ENCODE measurements at regions not wholly inside any gene's neighbourhood (a gene's known extent, or its start where the extent isn't known, plus 50 kb on each side); places are given as distances from the start of the nearest gene placed in this dataset.

DNA sequence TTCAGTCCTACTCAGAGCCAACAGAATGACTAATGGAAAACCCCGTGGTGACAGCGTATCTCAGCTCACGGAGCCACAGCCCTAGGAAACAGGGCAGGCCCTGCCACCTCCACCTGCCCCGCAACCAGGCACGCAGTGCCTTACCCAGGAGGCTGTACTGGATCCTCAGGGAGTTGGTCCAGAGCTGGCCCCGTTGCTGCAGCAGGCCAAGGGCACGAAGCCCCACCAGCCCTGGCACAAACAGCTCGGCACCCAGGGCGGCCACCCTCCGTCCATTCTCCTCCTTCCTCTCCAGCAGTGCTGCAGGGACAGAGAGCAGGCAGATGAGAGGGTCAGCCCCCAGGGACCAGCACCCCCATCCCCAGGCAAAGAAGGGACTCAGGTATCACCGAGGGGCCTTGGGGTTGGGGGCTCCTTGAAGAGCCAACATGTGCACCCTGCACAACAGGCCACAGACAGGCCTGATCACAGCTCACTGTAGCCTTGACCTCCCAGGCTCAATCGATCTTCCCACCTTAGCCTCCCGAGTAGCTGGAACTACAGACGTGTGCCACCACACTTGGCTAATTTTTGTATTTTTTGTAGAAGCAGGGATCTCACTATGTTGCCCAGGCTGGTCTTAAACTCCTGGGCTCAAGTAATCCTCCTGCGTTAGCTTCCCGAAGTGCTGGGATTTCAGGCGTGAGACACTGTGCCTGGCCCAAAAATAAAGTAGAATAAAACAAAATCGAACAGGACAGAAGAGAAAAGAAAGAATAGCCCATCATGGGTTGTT is 115.7 kb downstream of the RMI2 start:
- no peaks in the 10 kb centered on the region for H3K9me3 ChIP-seq (ENCODE audit: insufficient read depth, low read length)
- no peaks in the 10 kb centered on the region for H3K27me3 ChIP-seq (ENCODE audit: insufficient read depth, insufficient read length)
- no peak overlapping the region for H3K4me3 ChIP-seq (ENCODE audit: insufficient read length, low read depth)
- H3K4me1 ChIP-seq (ENCODE audit: insufficient read depth, insufficient read length): peaks cover 5% of the 10 kb centered on the region
- no peaks in the 10 kb centered on the region for H3K36me3 ChIP-seq (ENCODE audit: insufficient read depth, insufficient read length, low read length)
- no peak overlapping the region for H3K9ac ChIP-seq (ENCODE audit: insufficient read length, low read depth)
- TF ChIP-seq YY1 (IDR thresholded peaks at IDR 0.05; ENCODE audit: insufficient read depth, insufficient read length) (no peak), SUZ12 (IDR thresholded peaks at IDR 0.05; ENCODE audit: extremely low read depth, insufficient read depth, insufficient read length) (no peak), ZNF274 (IDR thresholded peaks at IDR 0.05; ENCODE audit: low read depth, low read length) (no peak)
- DNase-seq (ENCODE audit: low read depth, low spot score): no peak

DNA sequence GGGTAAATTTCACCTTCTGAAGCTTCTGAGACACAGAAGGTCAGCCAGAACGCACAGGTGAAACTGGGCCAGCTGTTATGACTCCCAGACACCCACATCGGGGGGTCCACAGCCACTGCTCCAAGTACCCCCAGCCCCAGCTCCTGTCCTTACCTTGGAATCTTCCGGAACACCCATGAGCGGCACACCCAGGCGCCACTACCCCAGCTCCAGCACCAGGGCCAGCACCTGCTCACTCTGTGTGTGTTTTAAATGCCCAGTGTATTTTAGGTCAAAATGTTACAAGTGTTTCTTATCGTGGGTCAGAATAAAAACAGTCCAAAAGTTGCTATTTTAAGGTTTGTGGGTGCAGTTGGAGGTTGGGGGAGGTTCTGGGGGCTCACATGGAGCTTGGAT is 116.3 kb downstream of the RMI2 start:
- TF ChIP-seq YY1 (IDR thresholded peaks at IDR 0.05; ENCODE audit: insufficient read depth, insufficient read length): no peak
- no peak for TF ChIP-seq SUZ12 (IDR thresholded peaks at IDR 0.05; ENCODE audit: extremely low read depth, insufficient read depth, insufficient read length)
- TF ChIP-seq ZNF274 (IDR thresholded peaks at IDR 0.05; ENCODE audit: low read depth, low read length): no peak
- Histone ChIP-seq H3K36me3 (ENCODE audit: insufficient read depth, insufficient read length, low read length) (no peaks in the 10 kb centered on the region), H3K27me3 (ENCODE audit: insufficient read depth, insufficient read length) (no peaks in the 10 kb centered on the region)

DNA sequence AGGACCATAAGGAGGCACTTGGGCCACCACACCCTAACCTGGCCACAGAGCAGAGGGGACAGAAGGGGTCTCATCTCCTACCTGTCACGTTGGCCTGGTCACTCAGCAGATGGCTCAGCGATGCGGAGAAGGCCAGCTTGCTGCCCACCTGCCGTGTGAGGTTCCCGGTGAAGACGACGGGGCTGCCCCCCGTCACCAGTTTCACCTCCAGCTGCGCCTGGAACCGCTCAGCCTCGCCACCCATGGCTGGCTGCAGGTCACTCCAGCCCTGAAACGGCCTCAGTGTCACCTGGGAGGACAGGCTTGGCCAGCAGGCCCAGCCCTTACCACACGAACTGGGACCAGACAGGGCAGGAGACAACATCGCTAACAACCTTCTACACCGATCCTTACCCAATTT is 116.8 kb downstream of the RMI2 start:
- DNase-seq (ENCODE audit: low read depth, low spot score): no peak
- Histone ChIP-seq H3K9ac (ENCODE audit: insufficient read length, low read depth) (no peak overlapping the region), H3K36me3 (ENCODE audit: insufficient read depth, insufficient read length, low read length) (no peaks in the 10 kb centered on the region), H3K9me3 (ENCODE audit: insufficient read depth, low read length) (no peaks in the 10 kb centered on the region), H3K4me1 (ENCODE audit: insufficient read depth, insufficient read length) (no peaks in the 10 kb centered on the region), H3K27me3 (ENCODE audit: insufficient read depth, insufficient read length) (no peaks in the 10 kb centered on the region), H3K4me3 (ENCODE audit: insufficient read length, low read depth) (no peak overlapping the region)
- TF ChIP-seq ZNF274 (IDR thresholded peaks at IDR 0.05; ENCODE audit: low read depth, low read length): no peak
- no peak for TF ChIP-seq SUZ12 (IDR thresholded peaks at IDR 0.05; ENCODE audit: extremely low read depth, insufficient read depth, insufficient read length)
- no peak for TF ChIP-seq YY1 (IDR thresholded peaks at IDR 0.05; ENCODE audit: insufficient read depth, insufficient read length)

More for the DNA sequence above, 116.3 kb downstream of the RMI2 start:
- no peak for DNase-seq (ENCODE audit: low read depth, low spot score)
- Histone ChIP-seq H3K9ac (ENCODE audit: insufficient read length, low read depth) (no peak overlapping the region), H3K4me1 (ENCODE audit: insufficient read depth, insufficient read length) (peaks cover 4% of the 10 kb centered on the region), H3K4me3 (ENCODE audit: insufficient read length, low read depth) (no peak overlapping the region), H3K9me3 (ENCODE audit: insufficient read depth, low read length) (no peaks in the 10 kb centered on the region)

DNA sequence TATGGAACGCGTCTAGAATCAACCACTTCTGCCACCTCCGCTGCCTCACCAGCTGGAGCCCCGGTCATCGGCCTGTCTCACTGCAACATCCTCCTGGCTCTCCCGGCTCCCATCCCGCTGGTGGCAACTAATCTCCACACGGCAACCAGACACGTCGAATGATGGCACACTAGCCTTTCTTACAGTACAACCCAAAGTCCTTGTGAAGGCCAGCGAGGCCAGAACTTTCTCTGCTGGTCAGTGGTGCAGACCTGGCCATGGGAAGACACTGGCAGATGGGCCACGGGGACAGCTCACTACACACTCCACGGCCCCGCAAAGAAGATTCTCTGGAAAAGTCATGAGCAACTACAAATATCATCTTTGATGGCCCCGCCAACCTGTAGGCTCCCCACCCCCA is 117.6 kb downstream of the RMI2 start:
- H3K36me3 ChIP-seq (ENCODE audit: insufficient read depth, insufficient read length, low read length): no peaks in the 10 kb centered on the region

DNA sequence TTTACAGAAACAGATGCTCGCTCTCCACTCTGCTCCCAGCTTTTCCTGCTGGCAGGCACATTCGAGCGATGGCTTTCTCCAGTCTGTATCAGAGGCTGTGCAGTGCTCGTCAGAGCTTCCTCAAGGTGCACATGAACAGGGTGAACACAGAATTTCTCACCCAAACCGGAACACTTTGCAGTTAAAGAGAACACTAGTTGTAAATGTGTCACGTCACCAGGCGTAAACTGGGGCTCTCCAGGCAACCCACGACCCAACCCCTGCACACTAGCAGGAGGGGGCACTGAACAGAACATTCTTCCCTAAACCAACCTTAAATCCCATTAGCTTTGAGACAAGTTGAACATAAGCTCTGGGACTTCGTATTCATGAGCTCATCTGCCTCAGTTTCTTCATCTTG is 119.0 kb downstream of the RMI2 start:
- Histone ChIP-seq H3K36me3 (ENCODE audit: insufficient read depth, insufficient read length, low read length) (no peaks in the 10 kb centered on the region), H3K27me3 (ENCODE audit: insufficient read depth, insufficient read length) (no peaks in the 10 kb centered on the region), H3K4me1 (ENCODE audit: insufficient read depth, insufficient read length) (no peaks in the 10 kb centered on the region), H3K9me3 (ENCODE audit: insufficient read depth, low read length) (no peaks in the 10 kb centered on the region), H3K4me3 (ENCODE audit: insufficient read length, low read depth) (no peak overlapping the region), H3K9ac (ENCODE audit: insufficient read length, low read depth) (no peak overlapping the region)
- no peak for DNase-seq (ENCODE audit: low read depth, low spot score)
- no peak for TF ChIP-seq YY1 (IDR thresholded peaks at IDR 0.05; ENCODE audit: insufficient read depth, insufficient read length)
- no peak for TF ChIP-seq ZNF274 (IDR thresholded peaks at IDR 0.05; ENCODE audit: low read depth, low read length)
- TF ChIP-seq SUZ12 (IDR thresholded peaks at IDR 0.05; ENCODE audit: extremely low read depth, insufficient read depth, insufficient read length): no peak

More for the DNA sequence above, 117.6 kb downstream of the RMI2 start:
- no peak for DNase-seq (ENCODE audit: low read depth, low spot score)
- H3K4me3 ChIP-seq (ENCODE audit: insufficient read length, low read depth): no peak overlapping the region
- H3K4me1 ChIP-seq (ENCODE audit: insufficient read depth, insufficient read length): no peaks in the 10 kb centered on the region
- H3K9ac ChIP-seq (ENCODE audit: insufficient read length, low read depth): no peak overlapping the region
- TF ChIP-seq YY1 (IDR thresholded peaks at IDR 0.05; ENCODE audit: insufficient read depth, insufficient read length): no peak
- no peak for TF ChIP-seq SUZ12 (IDR thresholded peaks at IDR 0.05; ENCODE audit: extremely low read depth, insufficient read depth, insufficient read length)
- no peak for TF ChIP-seq ZNF274 (IDR thresholded peaks at IDR 0.05; ENCODE audit: low read depth, low read length)
- H3K9me3 ChIP-seq (ENCODE audit: insufficient read depth, low read length): no peaks in the 10 kb centered on the region
- H3K27me3 ChIP-seq (ENCODE audit: insufficient read depth, insufficient read length): no peaks in the 10 kb centered on the region

DNA sequence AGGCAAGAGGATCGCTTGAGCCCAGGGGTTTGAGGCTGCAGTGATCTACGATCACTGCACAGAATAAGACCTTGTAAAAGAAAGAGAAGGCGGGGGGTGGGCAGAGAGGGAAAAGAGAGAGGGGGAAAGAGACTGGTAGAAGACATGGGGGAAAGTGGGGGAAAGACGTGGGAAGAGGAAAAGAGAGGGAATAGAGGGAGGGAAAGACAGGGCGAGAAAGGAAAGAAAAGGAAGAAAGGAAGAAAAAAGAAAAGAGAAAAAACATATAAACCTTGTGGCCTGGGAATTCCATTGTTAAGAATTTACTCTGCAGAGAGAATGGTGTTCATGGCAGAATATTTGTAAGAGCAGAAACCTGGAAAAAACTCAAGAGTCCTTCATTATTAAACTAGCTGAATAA is 120.4 kb downstream of the RMI2 start:
- no peaks in the 10 kb centered on the region for H3K4me1 ChIP-seq (ENCODE audit: insufficient read depth, insufficient read length)

DNA sequence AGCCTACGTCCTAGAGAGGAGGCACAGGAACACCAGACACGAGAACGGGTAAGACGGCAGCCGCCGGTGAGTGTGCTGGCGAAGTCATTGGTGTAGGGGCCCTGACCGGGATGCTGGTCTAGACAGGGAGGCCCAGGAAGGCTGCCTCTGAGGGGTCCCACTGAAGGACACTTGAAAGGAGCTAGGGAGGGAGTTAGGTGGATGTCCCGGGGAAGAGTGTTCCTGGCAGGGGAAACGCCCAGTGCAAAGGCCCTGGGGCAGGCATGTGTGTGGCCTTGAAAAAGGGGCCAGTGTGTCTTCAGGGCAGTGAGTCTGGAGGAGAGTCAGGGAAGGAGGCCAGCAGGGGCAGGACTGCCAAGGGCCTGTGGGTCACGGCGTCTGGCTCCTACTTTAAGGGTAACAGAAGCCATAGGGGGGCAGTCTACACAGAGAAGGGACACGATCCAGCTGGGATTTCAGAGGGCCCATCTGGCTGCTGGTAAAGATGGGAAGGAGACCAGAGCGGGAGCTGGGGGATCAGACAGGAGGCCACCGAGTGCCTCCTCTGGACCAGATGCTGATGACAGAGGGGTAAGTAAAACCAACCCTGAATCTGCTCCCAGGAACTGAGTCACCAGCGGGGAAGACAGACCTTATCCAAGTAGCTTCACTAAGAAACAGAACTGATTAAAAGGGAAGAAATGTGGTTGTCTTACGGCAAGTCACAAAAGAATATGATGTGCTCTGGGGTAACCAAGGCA is 115.9 kb downstream of the LITAF start:
- H3K36me3 ChIP-seq (ENCODE audit: insufficient read depth, insufficient read length, low read length): no peaks in the 10 kb centered on the region
- no peak overlapping the region for H3K9ac ChIP-seq (ENCODE audit: insufficient read length, low read depth)
- TF ChIP-seq SUZ12 (IDR thresholded peaks at IDR 0.05; ENCODE audit: extremely low read depth, insufficient read depth, insufficient read length) (no peak), ZNF274 (IDR thresholded peaks at IDR 0.05; ENCODE audit: low read depth, low read length) (no peak), YY1 (IDR thresholded peaks at IDR 0.05; ENCODE audit: insufficient read depth, insufficient read length) (no peak)
- no peaks in the 10 kb centered on the region for H3K4me1 ChIP-seq (ENCODE audit: insufficient read depth, insufficient read length)
- no peak for DNase-seq (ENCODE audit: low read depth, low spot score)
- H3K4me3 ChIP-seq (ENCODE audit: insufficient read length, low read depth): no peak overlapping the region
- no peaks in the 10 kb centered on the region for H3K9me3 ChIP-seq (ENCODE audit: insufficient read depth, low read length)
- no peaks in the 10 kb centered on the region for H3K27me3 ChIP-seq (ENCODE audit: insufficient read depth, insufficient read length)

More for the DNA sequence above, 120.4 kb downstream of the RMI2 start:
- no peaks in the 10 kb centered on the region for H3K27me3 ChIP-seq (ENCODE audit: insufficient read depth, insufficient read length)
- no peak for TF ChIP-seq ZNF274 (IDR thresholded peaks at IDR 0.05; ENCODE audit: low read depth, low read length)
- TF ChIP-seq SUZ12 (IDR thresholded peaks at IDR 0.05; ENCODE audit: extremely low read depth, insufficient read depth, insufficient read length): no peak
- no peak for TF ChIP-seq YY1 (IDR thresholded peaks at IDR 0.05; ENCODE audit: insufficient read depth, insufficient read length)
- no peak overlapping the region for H3K9ac ChIP-seq (ENCODE audit: insufficient read length, low read depth)
- H3K36me3 ChIP-seq (ENCODE audit: insufficient read depth, insufficient read length, low read length): no peaks in the 10 kb centered on the region
- no peaks in the 10 kb centered on the region for H3K9me3 ChIP-seq (ENCODE audit: insufficient read depth, low read length)
- no peak overlapping the region for H3K4me3 ChIP-seq (ENCODE audit: insufficient read length, low read depth)
- no peak for DNase-seq (ENCODE audit: low read depth, low spot score)
